Smooth muscle cell (in vitro differentiated cells): ENCODE measurements at regions not wholly inside any gene's neighbourhood (a gene's known extent, or its start where the extent isn't known, plus 50 kb on each side); places are given as distances from the start of the nearest gene placed in this dataset.

Experiments
- DNase-seq: peaks from one replicate; lab custom pipeline; 2025; ENCODE audit not compliant: unreplicated experiment; lab: John Stamatoyannopoulos, UW
- H2AFZ ChIP-seq: fragments of 200-600 bp; sonication (generic); 2 replicates; pipeline ENCODE4 v1.6.0; 2016; ENCODE audit warnings: antibody characterized with exemption, low read depth, mild to moderate bottlenecking
- H3F3A ChIP-seq: fragments of 200-600 bp; sonication (generic); 2 replicates; pipeline ENCODE4 v1.6.0; 2017; ENCODE audit warnings: antibody characterized with exemption, low read depth
- H3K27ac ChIP-seq: fragments of 200-600 bp; sonication (generic); 2 replicates; pipeline ENCODE4 v1.5.1; 2016; ENCODE audit warnings: low read depth, mild to moderate bottlenecking
- H3K27me3 ChIP-seq: fragments of 200-600 bp; sonication (generic); 2 replicates; pipeline ENCODE4 v1.6.1; 2016; ENCODE audit warnings: low read depth, mild to moderate bottlenecking
- H3K36me3 ChIP-seq: fragments of 200-600 bp; sonication (generic); 2 replicates; pipeline ENCODE4 v1.5.1; 2016; ENCODE audit warnings: low read depth
- H3K4me1 ChIP-seq: fragments of 200-600 bp; sonication (generic); 2 replicates; pipeline ENCODE4 v1.5.1; 2016; ENCODE audit warnings: low read depth
- H3K4me2 ChIP-seq: fragments of 200-600 bp; sonication (generic); 2 replicates; pipeline ENCODE4 v1.6.0; 2016; ENCODE audit warnings: mild to moderate bottlenecking
- H3K4me3 ChIP-seq: fragments of 200-600 bp; sonication (generic); 2 replicates; pipeline ENCODE4 v1.5.1; 2016; ENCODE audit warnings: mild to moderate bottlenecking
- H3K79me2 ChIP-seq: fragments of 200-600 bp; sonication (generic); 2 replicates; pipeline ENCODE4 v1.6.0; 2016; ENCODE audit warnings: low read depth, mild to moderate bottlenecking
- H3K9ac ChIP-seq: fragments of 200-600 bp; sonication (generic); 2 replicates; pipeline ENCODE4 v1.6.0; 2016; ENCODE audit warnings: low read depth
- H3K9me3 ChIP-seq: fragments of 200-600 bp; sonication (generic); replicated peaks from 2 replicates; pipeline ENCODE4 v1.5.1; 2016; ENCODE audit warnings: low read depth
- H4K20me1 ChIP-seq: fragments of 200-600 bp; sonication (generic); 2 replicates; pipeline ENCODE4 v1.6.0; 2016; ENCODE audit warnings: low read depth
- WGBS: methylation state at CpG from one replicate; pipeline ENCODE4 v1.1.7; 2016; ENCODE audit warnings: low lambda C conversion rate; 5-methylcytosine and 5-hydroxymethylcytosine counted together
- TF ChIP-seq, protein P1 (sequence below): fragments of 200-600 bp; sonication (generic); IDR thresholded peaks from 2 replicates; pipeline ENCODE4 v1.5.1; 2017; ENCODE audit warnings: borderline replicate concordance, mild to moderate bottlenecking, antibody characterized with exemption; ENCODE audit not compliant: insufficient read depth, poor library complexity, severe bottlenecking

DNA sequence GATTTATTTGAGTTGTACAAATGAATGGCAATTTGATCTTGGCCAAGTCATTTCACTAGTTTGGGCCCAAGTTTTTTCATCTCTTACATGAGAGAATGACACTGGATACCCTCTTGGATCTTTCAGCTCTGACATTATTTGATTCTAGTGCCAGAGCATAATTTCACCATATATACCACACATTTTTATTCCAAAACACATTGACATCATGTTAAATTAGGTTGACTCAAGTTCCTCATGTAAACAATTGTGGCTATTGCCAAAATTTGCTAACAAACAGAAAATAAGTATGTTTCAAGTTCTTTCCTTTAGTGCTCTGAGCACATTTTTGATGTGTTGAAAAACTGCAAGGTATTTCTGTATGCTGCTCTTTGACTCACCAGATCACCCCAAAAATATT is 375.8 kb downstream of the ZNF608 start:
- Histone ChIP-seq H3K4me2 (no peak overlapping the region), H2AFZ (no peak overlapping the region), H3K4me1 (peaks cover 6% of the 10 kb centered on the region), H3K36me3 (no peaks in the 10 kb centered on the region), H3K79me2 (no peaks in the 10 kb centered on the region), H3K4me3 (no peak overlapping the region), H4K20me1 (no peaks in the 10 kb centered on the region), H3K9me3 (no peaks in the 10 kb centered on the region), H3K27ac (no peak overlapping the region), H3F3A (no peaks in the 10 kb centered on the region), H3K9ac (no peak overlapping the region), H3K27me3 (no peaks in the 10 kb centered on the region)
- DNase-seq: no peak
- TF ChIP-seq, protein P1, sequence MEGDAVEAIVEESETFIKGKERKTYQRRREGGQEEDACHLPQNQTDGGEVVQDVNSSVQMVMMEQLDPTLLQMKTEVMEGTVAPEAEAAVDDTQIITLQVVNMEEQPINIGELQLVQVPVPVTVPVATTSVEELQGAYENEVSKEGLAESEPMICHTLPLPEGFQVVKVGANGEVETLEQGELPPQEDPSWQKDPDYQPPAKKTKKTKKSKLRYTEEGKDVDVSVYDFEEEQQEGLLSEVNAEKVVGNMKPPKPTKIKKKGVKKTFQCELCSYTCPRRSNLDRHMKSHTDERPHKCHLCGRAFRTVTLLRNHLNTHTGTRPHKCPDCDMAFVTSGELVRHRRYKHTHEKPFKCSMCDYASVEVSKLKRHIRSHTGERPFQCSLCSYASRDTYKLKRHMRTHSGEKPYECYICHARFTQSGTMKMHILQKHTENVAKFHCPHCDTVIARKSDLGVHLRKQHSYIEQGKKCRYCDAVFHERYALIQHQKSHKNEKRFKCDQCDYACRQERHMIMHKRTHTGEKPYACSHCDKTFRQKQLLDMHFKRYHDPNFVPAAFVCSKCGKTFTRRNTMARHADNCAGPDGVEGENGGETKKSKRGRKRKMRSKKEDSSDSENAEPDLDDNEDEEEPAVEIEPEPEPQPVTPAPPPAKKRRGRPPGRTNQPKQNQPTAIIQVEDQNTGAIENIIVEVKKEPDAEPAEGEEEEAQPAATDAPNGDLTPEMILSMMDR: no peak

DNA sequence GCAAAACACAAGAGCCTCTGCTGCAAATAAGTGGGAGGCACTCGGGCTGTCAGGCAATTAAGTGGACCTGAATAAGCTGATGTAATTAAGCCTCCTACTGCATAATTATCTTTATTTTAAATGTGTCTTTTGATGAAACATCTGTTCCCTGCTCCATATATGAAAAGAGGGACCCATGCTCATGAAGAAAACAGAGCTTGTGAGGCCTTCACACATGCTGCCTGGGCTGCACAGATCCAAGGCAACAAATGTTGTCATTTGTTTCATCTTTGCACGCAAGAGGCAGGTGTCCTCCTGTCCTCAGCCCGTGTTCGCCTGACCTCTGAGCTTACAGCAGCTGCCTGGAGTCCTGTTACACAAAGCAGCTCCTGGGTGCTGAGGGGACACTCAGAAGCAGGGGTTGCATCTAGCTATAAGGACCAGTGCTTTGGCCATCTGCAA is 381.1 kb downstream of the ZNF608 start:
- no peaks in the 10 kb centered on the region for H3K9me3 ChIP-seq
- H2AFZ ChIP-seq: no peak overlapping the region

DNA sequence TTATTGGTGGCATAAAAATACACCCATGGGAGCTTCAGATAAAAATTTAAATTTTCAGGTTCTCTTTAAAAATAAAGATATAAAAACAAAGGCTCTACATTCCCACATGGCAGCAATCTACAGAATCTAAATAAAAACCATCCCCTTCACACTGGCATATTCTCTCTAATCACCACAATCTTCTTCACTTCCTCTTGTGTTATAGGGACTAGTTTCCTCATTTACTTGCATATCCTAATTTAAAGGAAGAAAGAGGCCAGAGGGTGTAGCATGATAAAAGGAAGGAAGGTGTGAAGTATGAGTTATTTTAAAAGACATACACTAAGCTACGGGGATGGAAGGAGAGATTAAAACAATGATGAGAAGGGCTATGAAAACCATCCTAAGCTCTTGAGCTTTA is 390.5 kb downstream of the ZNF608 start:
- DNase-seq: no peak
- H2AFZ ChIP-seq: no peak overlapping the region
- TF ChIP-seq, protein P1: no peak
- H3K79me2 ChIP-seq: no peaks in the 10 kb centered on the region
- no peaks in the 10 kb centered on the region for H3K36me3 ChIP-seq
- no peaks in the 10 kb centered on the region for H3K27me3 ChIP-seq
- no peaks in the 10 kb centered on the region for H3K9me3 ChIP-seq
- H3K27ac ChIP-seq: no peak overlapping the region
- H3K4me1 ChIP-seq: no peaks in the 10 kb centered on the region
- H3F3A ChIP-seq: no peaks in the 10 kb centered on the region
- no peak overlapping the region for H3K9ac ChIP-seq
- H3K4me3 ChIP-seq: no peak overlapping the region
- WGBS: 76% methylated on average over 1 of the region's 1 CpG
- no peak overlapping the region for H3K4me2 ChIP-seq
- no peaks in the 10 kb centered on the region for H4K20me1 ChIP-seq

More for the DNA sequence above, 381.1 kb downstream of the ZNF608 start:
- H3K4me1 ChIP-seq: no peaks in the 10 kb centered on the region
- H3K4me3 ChIP-seq: no peak overlapping the region
- DNase-seq: no peak
- no peaks in the 10 kb centered on the region for H3F3A ChIP-seq
- H3K79me2 ChIP-seq: no peaks in the 10 kb centered on the region
- H3K9ac ChIP-seq: no peak overlapping the region
- H3K36me3 ChIP-seq: no peaks in the 10 kb centered on the region
- H4K20me1 ChIP-seq: no peaks in the 10 kb centered on the region
- no peak overlapping the region for H3K27ac ChIP-seq
- 98% methylated on average over 4 of the region's 4 CpGs for WGBS
- no peaks in the 10 kb centered on the region for H3K27me3 ChIP-seq
- TF ChIP-seq, protein P1: no peak
- no peak overlapping the region for H3K4me2 ChIP-seq

DNA sequence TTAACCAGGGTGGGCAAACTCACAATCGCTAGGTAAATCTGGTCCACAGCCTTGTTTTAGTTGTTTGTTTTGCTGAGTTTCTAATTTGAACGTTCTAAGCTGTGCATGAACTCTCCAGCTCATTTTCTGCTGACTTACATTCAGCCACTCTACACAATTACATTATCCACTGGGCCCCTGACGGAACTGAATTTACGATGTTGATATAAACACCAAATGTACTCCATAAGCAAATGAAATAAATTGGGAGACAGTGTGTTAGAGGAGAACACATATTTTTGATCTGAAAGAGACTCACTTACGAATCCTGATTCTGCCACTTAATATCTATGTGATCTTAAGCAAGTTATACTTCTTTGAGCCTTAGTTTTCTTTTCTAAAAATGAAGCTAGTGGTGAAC is 393.4 kb downstream of the ZNF608 start:
- no peaks in the 10 kb centered on the region for H4K20me1 ChIP-seq
- H3K9me3 ChIP-seq: no peaks in the 10 kb centered on the region
- TF ChIP-seq, protein P1: no peak
- H3K9ac ChIP-seq: no peak overlapping the region
- no peak overlapping the region for H3K4me3 ChIP-seq
- WGBS: 88% methylated on average over 5 of the region's 5 CpGs
- no peaks in the 10 kb centered on the region for H3K27me3 ChIP-seq
- H3F3A ChIP-seq: no peaks in the 10 kb centered on the region
- no peaks in the 10 kb centered on the region for H3K4me1 ChIP-seq
- H3K36me3 ChIP-seq: no peaks in the 10 kb centered on the region
- H3K79me2 ChIP-seq: no peaks in the 10 kb centered on the region
- no peak overlapping the region for H3K4me2 ChIP-seq
- H2AFZ ChIP-seq: no peak overlapping the region
- H3K27ac ChIP-seq: no peak overlapping the region
- DNase-seq: no peak
